Bronchial epithelial cell (primary cell): ENCODE measurements at regions not wholly inside any gene's neighbourhood (a gene's known extent, or its start where the extent isn't known, plus 50 kb on each side); places are given as distances from the start of the nearest gene placed in this dataset.

Experiments used
- DNase-seq: peaks from one replicate; pipeline ENCODE4 v3.0.0-alpha.2; 2010; ENCODE audit warnings: low read depth
- FAIRE-seq: peaks from 2 replicates; lab custom pipeline; 2011; peaks lifted over from hg19 to GRCh38; lab: Jason Lieb, UNC
- H3K27me3 ChIP-seq: 2 replicates; pipeline ENCODE4 v1.5.1; 2011; ENCODE audit warnings: low read length; ENCODE audit not compliant: control insufficient read depth, insufficient read depth
- H3K36me3 ChIP-seq: 2 replicates; pipeline ENCODE4 v1.5.1; 2011; ENCODE audit warnings: low read length; ENCODE audit not compliant: control insufficient read depth, insufficient read depth
- H3K4me3 ChIP-seq: 2 replicates; pipeline ENCODE4 v1.5.1; 2011; ENCODE audit warnings: mild to moderate bottlenecking, low read depth, low read length, control low read depth
- CTCF ChIP-seq: IDR thresholded peaks from 2 replicates; pipeline ENCODE4 v1.5.1; 2011; ENCODE audit warnings: mild to moderate bottlenecking, moderate library complexity, low read length, control low read depth, inconsistent platforms; ENCODE audit not compliant: insufficient read depth, severe bottlenecking

GRCh38 chr18:57258131-57258777 lies 94.1 kb upstream of the ST8SIA3 start:
- FAIRE-seq, result no peak

GRCh38 chr18:57267368-57267925 lies 84.9 kb upstream of the ST8SIA3 start:
- no peaks in the 10 kb centered on the region for H3K27me3 ChIP-seq
- no peak for DNase-seq

More at GRCh38 chr18:57258131-57258777, 94.1 kb upstream of the ST8SIA3 start:
- Histone ChIP-seq H3K4me3 (no peak overlapping the region), H3K27me3 (no peaks in the 10 kb centered on the region), H3K36me3 (no peaks in the 10 kb centered on the region)
- TF ChIP-seq CTCF, result no peak
- no peak for DNase-seq

GRCh38 chr18:57269756-57270155 lies 82.6 kb upstream of the ST8SIA3 start:
- DNase-seq, result no peak
- Histone ChIP-seq H3K36me3 (no peaks in the 10 kb centered on the region), H3K4me3 (no peak overlapping the region), H3K27me3 (no peaks in the 10 kb centered on the region)
- no peak for TF ChIP-seq CTCF
- FAIRE-seq, result no peak

More at GRCh38 chr18:57267368-57267925, 84.9 kb upstream of the ST8SIA3 start:
- FAIRE-seq, result no peak
- no peak for TF ChIP-seq CTCF
- no peak overlapping the region for H3K4me3 ChIP-seq
- H3K36me3 ChIP-seq, result no peaks in the 10 kb centered on the region

- no peaks in the 10 kb centered on the region for H3K36me3 ChIP-seq
- no peak overlapping the region for H3K4me3 ChIP-seq
- FAIRE-seq (no peak), DNase-seq (no peak)
- no peaks in the 10 kb centered on the region for H3K27me3 ChIP-seq
- TF ChIP-seq CTCF, result no peak
These were observed 82.2 kb upstream of the ST8SIA3 start for GRCh38 chr18:57270156-57270555.

GRCh38 chr18:57273194-57273593 lies 79.2 kb upstream of the ST8SIA3 start:
- no peak for DNase-seq
- Histone ChIP-seq H3K4me3 (no peak overlapping the region), H3K36me3 (no peaks in the 10 kb centered on the region), H3K27me3 (no peaks in the 10 kb centered on the region)
- no peak for FAIRE-seq
- TF ChIP-seq CTCF, result no peak
